IMR-90 (cell line): ENCODE measurements at regions not wholly inside any gene's neighbourhood (a gene's known extent, or its start where the extent isn't known, plus 50 kb on each side); places are given as distances from the start of the nearest gene placed in this dataset.

Source experiments
- ATAC-seq: fragments of 200-7000 bp; cut with Tn5 transposase; 2 replicates; pipeline ENCODE4 v1.9.1; 2020; ENCODE audit warnings: low read depth, mild to moderate bottlenecking, moderate library complexity
- BruUV-seq: library from RNA; stranded (reverse); fragments of 400-500 nt; replicated peaks from 2 replicates; lab custom pipeline; 2021; lab: Mats Ljungman, UMichigan
- CTCF ChIA-PET: fragments of 300-600 bp; formaldehyde crosslinking; extraction: SDS; loops from one replicate; lab custom pipeline; 2021; ENCODE audit warnings: antibody characterized with exemption; lab: Yijun Ruan, JAX
- POLR2A ChIA-PET: fragments of 300-600 bp; sonication (Branson Sonifier 250); formaldehyde crosslinking; loops from one replicate; lab custom pipeline; 2022; ENCODE audit warnings: antibody characterized with exemption; ENCODE audit not compliant: unreplicated experiment; lab: Charles Lee
- DNase-seq: peaks from one replicate; pipeline ENCODE4 v3.0.0; 2013
- H2AFZ ChIP-seq: replicated peaks from 2 replicates; pipeline ENCODE3; 2013; ENCODE audit warnings: low read length, mild to moderate bottlenecking; ENCODE audit not compliant: poor library complexity
- H2AK5ac ChIP-seq: 2 replicates; pipeline ENCODE4 v1.6.1; 2013; ENCODE audit warnings: low read depth, low read length, inconsistent platforms
- H2AK9ac ChIP-seq: replicated peaks from 2 replicates; pipeline ENCODE3; 2013; ENCODE audit warnings: mild to moderate bottlenecking, low read depth, low read length, moderate library complexity; ENCODE audit not compliant: poor library complexity
- H2BK120ac ChIP-seq: 2 replicates; pipeline ENCODE4 v1.6.1; 2013; ENCODE audit warnings: low read depth, low read length, inconsistent platforms
- H2BK15ac ChIP-seq: 3 replicates; pipeline ENCODE4 v1.6.1; 2013; ENCODE audit warnings: low read depth, low read length, inconsistent platforms
- H2BK20ac ChIP-seq: 2 replicates; pipeline ENCODE4 v1.6.1; 2013; ENCODE audit warnings: low read depth, mild to moderate bottlenecking, inconsistent platforms, low read length, moderate library complexity
- H2BK5ac ChIP-seq: 2 replicates; pipeline ENCODE4 v1.6.1; 2013; ENCODE audit warnings: mild to moderate bottlenecking, low read depth, low read length, inconsistent platforms; ENCODE audit not compliant: poor library complexity, severe bottlenecking
- H3K14ac ChIP-seq: replicated peaks from 2 replicates; pipeline ENCODE4 v1.6.1; 2013; ENCODE audit warnings: low read depth, low read length, inconsistent platforms
- H3K18ac ChIP-seq: 2 replicates; pipeline ENCODE4 v1.6.1; 2013; ENCODE audit warnings: low read depth, low read length, control low read depth
- H3K23ac ChIP-seq: 2 replicates; pipeline ENCODE4 v1.6.1; 2013; ENCODE audit warnings: low read depth, low read length, inconsistent platforms
- H3K27ac ChIP-seq: 2 replicates; pipeline ENCODE4 v1.5.1; 2013; ENCODE audit warnings: mild to moderate bottlenecking, control low read depth, low read length; ENCODE audit not compliant: insufficient read depth
- H3K27me3 ChIP-seq: 2 replicates; pipeline ENCODE4 v1.6.1; 2013; ENCODE audit warnings: low read length; ENCODE audit not compliant: control insufficient read depth, insufficient read depth
- H3K36me3 ChIP-seq: 2 replicates; pipeline ENCODE4 v1.6.1; 2013; ENCODE audit warnings: low read length, mixed read lengths; ENCODE audit not compliant: control insufficient read depth, insufficient read depth
- H3K4ac ChIP-seq: 2 replicates; pipeline ENCODE4 v1.6.1; 2013; ENCODE audit warnings: low read depth, low read length, inconsistent platforms
- H3K4me1 ChIP-seq: 2 replicates; pipeline ENCODE4 v1.6.1; 2013; ENCODE audit warnings: low read length, mixed read lengths; ENCODE audit not compliant: control insufficient read depth, insufficient read depth
- H3K4me2 ChIP-seq: 2 replicates; pipeline ENCODE4 v1.6.1; 2013; ENCODE audit warnings: low read depth, mild to moderate bottlenecking, control low read depth, low read length, moderate library complexity
- H3K4me3 ChIP-seq: 2 replicates; pipeline ENCODE4 v1.5.1; 2013; ENCODE audit warnings: low read depth, mild to moderate bottlenecking, control low read depth, low read length, moderate library complexity; ENCODE audit not compliant: insufficient read depth
- H3K56ac ChIP-seq: 2 replicates; pipeline ENCODE4 v1.6.1; 2013; ENCODE audit warnings: low read length, inconsistent platforms; ENCODE audit not compliant: insufficient read depth; ENCODE audit errors: extremely low read depth
- H3K79me1 ChIP-seq, 2 experiments: 2 replicates each; pipeline ENCODE4 v1.6.1; 2013; ENCODE audit warnings: low read length in 2 of 2, inconsistent platforms in 1 of 2, low read depth in 1 of 2
- H3K9ac ChIP-seq: 2 replicates; pipeline ENCODE4 v1.6.1; 2013; ENCODE audit warnings: low read depth, low read length, control low read depth
- H3K9me1 ChIP-seq: 2 replicates; pipeline ENCODE4 v1.6.1; 2013; ENCODE audit warnings: low read length, inconsistent platforms; ENCODE audit not compliant: insufficient read depth
- H3K9me3 ChIP-seq: 2 replicates; pipeline ENCODE4 v1.6.1; 2013; ENCODE audit warnings: low read length; ENCODE audit not compliant: control insufficient read depth, insufficient read depth
- H4K20me1 ChIP-seq: 2 replicates; pipeline ENCODE4 v1.6.1; 2013; ENCODE audit warnings: low read length, inconsistent platforms; ENCODE audit not compliant: insufficient read depth
- H4K5ac ChIP-seq: 2 replicates; pipeline ENCODE4 v1.6.1; 2013; ENCODE audit warnings: mild to moderate bottlenecking, low read depth, low read length, control low read depth
- H4K8ac ChIP-seq, 2 experiments: 2 replicates each; pipeline ENCODE4 v1.6.1; 2013; ENCODE audit warnings: low read depth in 2 of 2, low read length in 2 of 2, control low read depth in 1 of 2, inconsistent platforms in 1 of 2
- H4K91ac ChIP-seq: 2 replicates; pipeline ENCODE4 v1.6.1; 2013; ENCODE audit warnings: low read depth, low read length, inconsistent platforms; ENCODE audit not compliant: insufficient read depth
- BHLHE40 ChIP-seq: fragments of 150-350 bp; IDR thresholded peaks from 2 replicates; pipeline ENCODE4 v1.6.1; 2016; ENCODE audit warnings: mild to moderate bottlenecking, low read depth, low read length
- CEBPB ChIP-seq: IDR thresholded peaks from 2 replicates; pipeline ENCODE4 v1.6.1; 2012; ENCODE audit warnings: low read depth, low read length, improper control_type of control experiment
- CHD1 ChIP-seq: IDR thresholded peaks from 2 replicates; pipeline ENCODE4 v1.6.1; 2012; ENCODE audit warnings: low read depth, low read length, improper control_type of control experiment
- FOS ChIP-seq: fragments of 150-350 bp; IDR thresholded peaks from 2 replicates; pipeline ENCODE4 v1.6.1; 2016; ENCODE audit warnings: low read depth, low read length
- MAFK ChIP-seq: IDR thresholded peaks from 2 replicates; pipeline ENCODE4 v1.6.1; 2012; ENCODE audit warnings: low read depth, low read length, improper control_type of control experiment
- MAZ ChIP-seq: IDR thresholded peaks from 2 replicates; pipeline ENCODE4 v1.6.1; 2012; ENCODE audit warnings: low read depth, mild to moderate bottlenecking, low read length, improper control_type of control experiment, moderate library complexity, borderline replicate concordance
- MXI1 ChIP-seq: IDR thresholded peaks from 2 replicates; pipeline ENCODE4 v1.6.1; 2012; ENCODE audit warnings: low read depth, mild to moderate bottlenecking, low read length, moderate library complexity, borderline replicate concordance
- NFE2L2 ChIP-seq: fragments of 150-350 bp; IDR thresholded peaks from 2 replicates; pipeline ENCODE4 v1.6.1; 2016; ENCODE audit warnings: low read depth, mild to moderate bottlenecking, low read length
- POLR2A ChIP-seq: IDR thresholded peaks from 2 replicates; pipeline ENCODE4 v1.6.1; 2012; ENCODE audit warnings: mild to moderate bottlenecking, low read depth, low read length
- RAD21 ChIP-seq: IDR thresholded peaks from 2 replicates; pipeline ENCODE4 v1.6.1; 2012; ENCODE audit warnings: low read length, improper control_type of control experiment
- RCOR1 ChIP-seq: IDR thresholded peaks from 2 replicates; pipeline ENCODE4 v1.6.1; 2012; ENCODE audit warnings: mild to moderate bottlenecking, low read length, improper control_type of control experiment; ENCODE audit not compliant: insufficient replicate concordance
- RFX5 ChIP-seq: IDR thresholded peaks from 2 replicates; pipeline ENCODE4 v1.8.0; 2012; ENCODE audit warnings: low read depth, mild to moderate bottlenecking, low read length, moderate library complexity
- SMC3 ChIP-seq: fragments of 150-350 bp; IDR thresholded peaks from 2 replicates; pipeline ENCODE4 v1.6.1; 2016; ENCODE audit warnings: low read depth, mild to moderate bottlenecking, antibody characterized with exemption, low read length, moderate library complexity
- WGBS, 2 experiments: methylation state at CpG; one replicate each; pipeline versions ENCODE4 v1.1.5 to v1.1.7; 2013; ENCODE audit warnings: missing lambda C conversion rate in 2 of 2; ENCODE audit not compliant: insufficient read length in 1 of 2; ENCODE audit errors: extremely low coverage in 2 of 2; 5-methylcytosine and 5-hydroxymethylcytosine counted together
- dilution Hi-C: fragments of 300-500 bp; cut with HindIII; formaldehyde crosslinking; loops from one replicate; pipeline ENCODE4 v1.14.3; 2018; ENCODE audit warnings: low sequenced_read_pairs; ENCODE audit not compliant: unreplicated experiment
- in situ Hi-C: fragments of 300-500 bp; cut with MboI; formaldehyde crosslinking; loops from 3 replicates; pipeline ENCODE4 v1.14.3; 2019; ENCODE audit warnings: low sequenced_read_pairs, inconsistent platforms, mixed read lengths
- intact Hi-C: fragments of 100-400 bp; cut with micrococcal nuclease; formaldehyde crosslinking; loops from 2 replicates; pipeline ENCODE4 v1.10.0; 2022
- TF ChIP-seq, protein P1 (sequence below): fragments of 150-350 bp; IDR thresholded peaks from 2 replicates; pipeline ENCODE4 v1.6.1; 2017; ENCODE audit warnings: mild to moderate bottlenecking, antibody characterized with exemption, low read length, low read depth
- TF ChIP-seq, protein P2 (sequence below): conservative IDR thresholded peaks from 2 replicates; pipeline ENCODE4 v1.5.1; 2012; ENCODE audit warnings: mild to moderate bottlenecking, low read depth, low read length, improper control_type of control experiment
- TF ChIP-seq, protein P3 (sequence below): fragments of 150-350 bp; IDR thresholded peaks from 2 replicates; pipeline ENCODE4 v1.6.1; 2016; ENCODE audit warnings: low read depth, mild to moderate bottlenecking, low read length, moderate library complexity, borderline replicate concordance

DNA sequence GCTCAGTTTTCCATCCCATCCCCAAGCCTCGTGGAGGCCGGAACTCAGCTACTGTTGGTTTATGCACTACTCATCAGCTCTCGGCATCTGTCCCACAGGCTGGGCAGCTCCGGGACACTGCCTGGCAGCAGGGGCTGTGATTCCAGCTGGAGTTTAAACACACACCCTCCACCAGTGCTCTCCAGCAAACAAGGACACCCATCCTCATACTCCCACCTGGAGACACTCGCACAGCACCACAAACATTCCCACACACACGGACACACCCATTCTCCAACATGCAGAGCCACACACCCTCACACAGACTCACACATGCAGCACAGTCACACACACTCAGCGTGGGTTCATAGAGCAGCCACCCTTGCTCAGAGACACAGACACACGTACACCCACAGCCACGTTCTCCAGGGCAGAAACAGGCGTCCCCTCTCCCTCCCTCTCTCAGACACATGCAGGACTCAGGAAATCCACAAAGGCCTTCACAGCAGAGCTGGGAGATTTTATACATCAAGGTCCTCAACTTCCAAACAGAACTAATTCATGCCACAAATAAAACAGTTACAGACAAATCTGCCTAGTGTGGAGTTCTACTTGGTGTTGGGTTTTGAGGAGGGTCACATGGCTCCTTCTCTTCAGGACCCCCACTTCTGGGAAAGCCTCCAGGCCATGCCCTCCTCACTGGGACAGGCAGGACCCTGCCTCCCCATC, 785.4 kb downstream of the UQCRFS1 start:
- no peaks in the 10 kb centered on the region for H3K4me1 ChIP-seq
- DNase-seq (no peak), ATAC-seq (no peak)
- H2BK20ac ChIP-seq = no peak overlapping the region
- in situ Hi-C loops (no loop called here), intact Hi-C loops (no loop called here), dilution Hi-C loops (no loop called here)
- H4K91ac ChIP-seq = no peak overlapping the region
- ChIA-PET POLR2A (no interaction called here), CTCF (no interaction called here)
- 47% methylated on average over 6 of the region's 10 CpGs; no CpG with 5 or more reads in 1 of the 2 experiments for WGBS, 2 experiments
- H3K27me3 ChIP-seq = no peaks in the 10 kb centered on the region
- no peak overlapping the region for H4K5ac ChIP-seq
- H3K9me1 ChIP-seq = no peaks in the 10 kb centered on the region
- no TSS peak for BruUV-seq
- H3K4me3 ChIP-seq = no peak overlapping the region
- H2BK120ac ChIP-seq = no peak overlapping the region
- H3K79me1 ChIP-seq = no peaks in the 10 kb centered on the region
- H3K18ac ChIP-seq = no peak overlapping the region
- H2AK5ac ChIP-seq = no peak overlapping the region
- H3K9me3 ChIP-seq = peaks cover 26% of the 10 kb centered on the region
- H3K9ac ChIP-seq = no peak overlapping the region
- no peak overlapping the region for H2BK5ac ChIP-seq
- no peak overlapping the region for H3K14ac ChIP-seq
- H2BK15ac ChIP-seq = no peak overlapping the region
- no peak overlapping the region for H3K23ac ChIP-seq
- H3K36me3 ChIP-seq = no peaks in the 10 kb centered on the region
- no peak overlapping the region for H3K4ac ChIP-seq
- no peak overlapping the region for H3K4me2 ChIP-seq
- H2AK9ac ChIP-seq = no peak overlapping the region
- no peaks in the 10 kb centered on the region for H4K20me1 ChIP-seq
- no peak for TF ChIP-seq SMC3
- TF ChIP-seq BHLHE40 = no peak
- TF ChIP-seq RFX5 = no peak
- no peak for TF ChIP-seq CEBPB
- TF ChIP-seq MAZ = no peak
- TF ChIP-seq MAFK = no peak
- TF ChIP-seq FOS = no peak
- TF ChIP-seq CHD1 = no peak
- TF ChIP-seq RAD21 = no peak
- no peak for TF ChIP-seq POLR2A
- no peak for TF ChIP-seq RCOR1
- TF ChIP-seq, protein P1, sequence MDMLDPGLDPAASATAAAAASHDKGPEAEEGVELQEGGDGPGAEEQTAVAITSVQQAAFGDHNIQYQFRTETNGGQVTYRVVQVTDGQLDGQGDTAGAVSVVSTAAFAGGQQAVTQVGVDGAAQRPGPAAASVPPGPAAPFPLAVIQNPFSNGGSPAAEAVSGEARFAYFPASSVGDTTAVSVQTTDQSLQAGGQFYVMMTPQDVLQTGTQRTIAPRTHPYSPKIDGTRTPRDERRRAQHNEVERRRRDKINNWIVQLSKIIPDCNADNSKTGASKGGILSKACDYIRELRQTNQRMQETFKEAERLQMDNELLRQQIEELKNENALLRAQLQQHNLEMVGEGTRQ = no peak
- TF ChIP-seq, protein P2, sequence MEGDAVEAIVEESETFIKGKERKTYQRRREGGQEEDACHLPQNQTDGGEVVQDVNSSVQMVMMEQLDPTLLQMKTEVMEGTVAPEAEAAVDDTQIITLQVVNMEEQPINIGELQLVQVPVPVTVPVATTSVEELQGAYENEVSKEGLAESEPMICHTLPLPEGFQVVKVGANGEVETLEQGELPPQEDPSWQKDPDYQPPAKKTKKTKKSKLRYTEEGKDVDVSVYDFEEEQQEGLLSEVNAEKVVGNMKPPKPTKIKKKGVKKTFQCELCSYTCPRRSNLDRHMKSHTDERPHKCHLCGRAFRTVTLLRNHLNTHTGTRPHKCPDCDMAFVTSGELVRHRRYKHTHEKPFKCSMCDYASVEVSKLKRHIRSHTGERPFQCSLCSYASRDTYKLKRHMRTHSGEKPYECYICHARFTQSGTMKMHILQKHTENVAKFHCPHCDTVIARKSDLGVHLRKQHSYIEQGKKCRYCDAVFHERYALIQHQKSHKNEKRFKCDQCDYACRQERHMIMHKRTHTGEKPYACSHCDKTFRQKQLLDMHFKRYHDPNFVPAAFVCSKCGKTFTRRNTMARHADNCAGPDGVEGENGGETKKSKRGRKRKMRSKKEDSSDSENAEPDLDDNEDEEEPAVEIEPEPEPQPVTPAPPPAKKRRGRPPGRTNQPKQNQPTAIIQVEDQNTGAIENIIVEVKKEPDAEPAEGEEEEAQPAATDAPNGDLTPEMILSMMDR = no peak
- TF ChIP-seq, protein P3, sequence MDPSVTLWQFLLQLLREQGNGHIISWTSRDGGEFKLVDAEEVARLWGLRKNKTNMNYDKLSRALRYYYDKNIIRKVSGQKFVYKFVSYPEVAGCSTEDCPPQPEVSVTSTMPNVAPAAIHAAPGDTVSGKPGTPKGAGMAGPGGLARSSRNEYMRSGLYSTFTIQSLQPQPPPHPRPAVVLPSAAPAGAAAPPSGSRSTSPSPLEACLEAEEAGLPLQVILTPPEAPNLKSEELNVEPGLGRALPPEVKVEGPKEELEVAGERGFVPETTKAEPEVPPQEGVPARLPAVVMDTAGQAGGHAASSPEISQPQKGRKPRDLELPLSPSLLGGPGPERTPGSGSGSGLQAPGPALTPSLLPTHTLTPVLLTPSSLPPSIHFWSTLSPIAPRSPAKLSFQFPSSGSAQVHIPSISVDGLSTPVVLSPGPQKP = no peak
- TF ChIP-seq NFE2L2 = no peak
- TF ChIP-seq MXI1 = no peak
- no peak overlapping the region for H3K56ac ChIP-seq
- H4K8ac ChIP-seq = no peak overlapping the region
- H2AFZ ChIP-seq = no peak overlapping the region
- no peak overlapping the region for H3K27ac ChIP-seq
